Activated CD4-positive, alpha-beta T cell treated with anti-CD3 and anti-CD28 coated beads, Interleukin-2, amount 50 U/mL, for 48 hours (primary cell): ENCODE measurements at regions not wholly inside any gene's neighbourhood (a gene's known extent, or its start where the extent isn't known, plus 50 kb on each side); places are given as distances from the start of the nearest gene placed in this dataset.

Experiments
- DNase-seq, 2 experiments: peaks; one replicate each; pipeline ENCODE4 v3.0.0-alpha.2; 2020

DNA sequence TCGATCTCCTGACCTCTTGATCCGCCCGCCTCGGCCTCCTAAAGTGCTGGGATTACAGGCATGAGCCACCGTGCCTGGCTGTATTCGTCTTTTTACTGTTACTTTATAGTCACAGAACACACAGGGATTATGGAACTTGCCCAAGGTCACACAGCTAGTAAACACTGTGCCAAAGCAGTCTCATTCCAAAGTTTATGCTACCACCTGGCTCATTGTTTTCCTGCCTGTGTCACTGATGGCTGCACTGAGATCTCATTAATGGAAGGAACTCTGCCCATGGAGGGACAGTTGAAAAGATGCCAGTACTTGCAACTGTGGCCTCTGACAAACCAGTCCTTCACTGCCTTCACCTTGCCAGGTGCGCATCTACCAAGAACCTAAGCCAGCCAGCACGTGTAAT, 517.7 kb downstream of the BCOR start:
- DNase-seq, result no peak

DNA sequence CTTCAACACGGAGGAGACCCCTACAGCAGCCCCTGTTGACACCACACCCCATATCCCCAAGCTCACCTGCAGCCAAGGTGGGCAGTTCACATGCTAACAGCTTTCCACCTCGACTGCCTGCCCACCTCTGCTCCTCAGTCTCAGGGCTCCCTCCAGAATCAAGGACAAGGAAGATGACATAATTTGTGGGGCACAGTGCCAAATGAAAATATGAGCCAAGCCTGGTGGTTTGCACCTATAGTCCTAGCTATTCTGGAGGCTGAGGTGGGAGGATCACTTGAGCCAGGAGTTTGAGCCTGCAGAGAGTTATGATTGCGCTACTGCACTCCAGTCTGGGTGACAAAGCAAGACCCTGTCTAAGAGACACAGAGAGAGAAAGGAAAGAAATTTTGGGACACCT, 516.3 kb downstream of the BCOR start:
- DNase-seq, result no peak

DNA sequence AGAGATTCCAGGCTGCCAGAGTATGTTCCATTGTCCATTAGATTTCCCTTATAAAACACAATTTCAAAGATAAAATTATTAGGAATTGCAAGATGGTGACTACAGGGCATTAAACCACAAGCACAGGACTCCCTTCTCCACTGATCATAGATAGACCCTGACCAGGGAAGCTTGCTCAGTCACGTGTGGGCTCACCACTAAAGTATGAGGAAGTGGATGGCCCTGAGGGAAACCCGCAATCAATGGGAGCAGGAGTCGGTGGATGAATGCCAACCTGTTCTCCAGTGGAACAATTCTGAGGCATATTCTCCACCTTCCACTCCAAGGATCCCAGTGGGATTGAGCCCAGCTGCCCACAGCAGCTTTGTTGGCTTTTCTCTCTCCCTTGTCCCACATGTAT, 515.7 kb downstream of the BCOR start:
- no peak for DNase-seq

DNA sequence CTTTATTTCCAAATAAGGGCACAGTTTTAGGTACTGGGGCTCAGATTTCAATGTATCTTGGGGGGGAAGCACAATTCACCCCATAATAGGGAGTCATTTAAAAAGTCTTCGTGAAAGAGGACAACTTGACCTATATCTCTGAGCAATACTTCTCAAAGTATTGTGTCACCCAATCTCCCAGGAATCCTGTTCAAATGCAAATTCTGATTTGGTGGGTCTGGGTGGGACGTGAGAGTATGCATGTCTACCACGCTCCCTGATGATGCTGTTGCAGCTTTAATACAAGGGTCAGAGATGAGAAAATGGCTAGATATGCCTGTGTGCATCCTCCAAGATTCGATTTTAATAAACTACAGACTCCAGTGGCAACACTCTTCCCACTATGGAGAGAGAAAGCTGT, 514.8 kb downstream of the BCOR start:
- no peak for DNase-seq

DNA sequence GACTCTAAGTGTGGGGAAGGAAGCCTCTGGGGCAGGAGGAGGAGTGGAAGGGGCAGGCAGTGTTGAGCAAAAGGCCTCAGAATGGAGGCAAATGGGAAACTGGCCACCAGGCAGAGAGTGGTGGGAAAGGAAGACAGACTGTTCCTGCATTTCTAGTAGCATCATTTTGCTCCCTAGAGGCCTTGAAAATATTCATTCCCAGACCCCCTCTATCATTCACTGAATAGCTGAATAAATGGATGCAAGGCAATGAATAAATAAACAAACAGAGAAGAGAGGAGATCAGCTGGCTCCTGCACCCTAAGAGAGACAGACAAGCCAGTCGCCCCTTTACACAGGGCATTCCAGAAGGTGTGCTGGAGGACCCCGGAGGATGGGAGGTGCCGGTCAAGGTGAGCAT, 511.9 kb downstream of the BCOR start:
- DNase-seq, result no peak

DNA sequence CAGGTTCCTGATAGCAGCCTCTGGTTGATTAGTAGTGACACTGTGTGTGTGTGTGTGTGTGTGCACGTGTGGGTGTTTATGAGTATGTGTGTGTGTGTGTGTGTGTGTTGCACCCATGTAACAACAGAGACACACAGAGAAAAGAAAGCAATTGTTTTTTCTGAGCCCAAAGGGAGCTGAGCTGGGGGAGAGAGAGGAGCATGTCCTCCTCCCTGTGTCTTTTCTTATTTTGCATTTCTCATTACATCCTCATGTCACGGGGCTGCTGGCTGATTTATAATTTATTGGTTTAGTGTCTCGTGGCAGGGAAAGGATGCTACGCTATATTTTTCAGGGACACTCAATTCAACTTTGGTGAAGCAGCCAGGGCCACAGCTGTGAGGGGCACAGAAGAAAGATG, 511.4 kb downstream of the BCOR start:
- no peak for DNase-seq

DNA sequence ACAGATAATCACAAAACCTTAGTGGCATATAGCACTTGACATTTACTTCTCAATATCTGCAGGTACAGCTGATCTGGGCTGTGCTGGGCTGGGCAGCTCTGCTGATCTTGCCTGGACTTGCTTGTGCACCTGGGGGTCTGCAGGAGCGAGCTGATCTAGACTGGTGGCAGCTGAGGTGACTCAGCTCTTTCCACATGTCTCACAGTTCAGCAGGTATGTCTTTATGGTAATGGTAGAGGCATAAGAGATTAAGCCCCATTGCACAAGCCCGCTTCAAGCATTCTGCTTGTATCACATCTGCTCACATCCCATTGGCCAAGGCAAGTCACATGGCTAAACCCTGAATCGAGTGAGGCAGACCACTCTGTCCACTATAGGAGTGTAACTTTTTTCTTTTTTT, 506.7 kb downstream of the BCOR start:
- DNase-seq, result no peak

DNA sequence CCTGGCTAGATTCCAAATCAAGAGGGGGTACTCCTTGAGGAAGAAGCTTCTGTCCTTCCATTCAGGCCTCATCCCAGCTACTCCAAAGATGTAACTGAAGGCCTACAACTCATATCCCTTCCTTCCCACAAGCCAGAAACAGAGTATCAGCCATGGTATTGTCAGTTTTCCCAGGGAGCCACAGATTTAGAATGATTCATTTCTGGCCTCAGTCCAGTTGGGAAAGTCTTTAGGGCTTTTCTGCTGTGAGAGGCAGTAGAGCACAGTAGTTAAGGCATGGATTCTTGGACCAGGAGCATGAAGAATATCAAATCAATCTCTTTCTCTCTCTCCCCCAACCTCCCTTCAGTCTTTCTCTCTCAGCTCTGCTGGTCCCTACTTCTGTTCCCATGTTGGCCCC, 505.0 kb downstream of the BCOR start:
- no peak for DNase-seq

DNA sequence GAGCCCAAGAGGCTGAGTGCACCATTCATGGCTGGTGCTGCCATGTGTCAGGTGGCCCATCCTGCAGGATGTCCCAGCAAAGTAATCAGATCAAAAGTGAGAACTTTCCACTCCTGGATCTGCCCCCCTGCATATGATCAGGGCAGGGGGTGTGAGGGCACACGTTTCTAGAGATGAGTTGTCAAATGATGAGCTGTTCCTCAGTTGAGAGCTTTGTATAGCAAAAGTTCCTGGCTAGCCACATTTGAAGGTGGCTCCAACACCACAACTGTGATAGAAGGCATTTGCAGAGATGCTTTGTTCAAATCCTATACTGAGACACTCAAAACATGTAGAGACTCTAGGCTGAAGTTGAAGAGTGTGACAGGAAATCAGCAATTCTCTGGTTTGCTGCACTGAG, 501.8 kb downstream of the BCOR start:
- DNase-seq, result peak in 1 of 2 experiments; percentile 10

DNA sequence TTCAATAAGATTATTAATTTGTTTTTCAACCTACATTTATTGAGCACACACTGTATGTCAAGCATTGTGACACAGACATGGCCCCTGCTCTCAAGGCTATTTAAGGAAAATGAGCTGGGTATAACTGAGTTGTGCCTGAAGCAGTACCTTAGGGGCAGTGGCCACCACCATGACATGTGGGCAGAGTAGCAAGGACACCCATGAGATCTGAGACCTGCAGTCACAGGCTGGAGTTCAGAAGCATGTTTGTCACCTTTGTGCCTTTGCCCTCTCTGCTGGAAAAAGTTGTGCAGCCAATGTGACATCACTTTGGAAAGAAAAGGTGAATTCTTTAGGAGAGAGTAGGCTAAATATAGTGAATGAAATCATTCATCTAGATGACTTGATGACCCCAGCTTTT, 501.3 kb downstream of the BCOR start:
- DNase-seq, result no peak

DNA sequence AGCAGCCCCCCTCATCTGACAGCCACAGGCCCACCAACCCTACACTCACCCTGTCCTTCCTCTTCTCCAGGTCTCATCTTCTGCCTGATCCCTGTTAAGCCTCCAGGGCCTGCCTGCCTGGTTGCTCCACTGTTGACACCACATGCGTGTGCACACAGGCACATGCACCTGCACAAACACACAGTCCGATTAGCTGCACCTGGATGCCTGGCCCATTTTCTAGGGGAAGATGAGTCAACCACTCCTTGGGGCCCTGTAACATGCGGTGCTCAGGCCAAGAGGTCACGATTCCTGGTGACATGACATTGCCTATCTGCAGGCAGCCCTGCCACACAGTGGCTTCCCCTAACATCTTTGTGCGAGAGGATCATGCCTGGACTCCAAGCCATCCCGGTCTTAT, 498.4 kb downstream of the BCOR start:
- DNase-seq, result no peak

DNA sequence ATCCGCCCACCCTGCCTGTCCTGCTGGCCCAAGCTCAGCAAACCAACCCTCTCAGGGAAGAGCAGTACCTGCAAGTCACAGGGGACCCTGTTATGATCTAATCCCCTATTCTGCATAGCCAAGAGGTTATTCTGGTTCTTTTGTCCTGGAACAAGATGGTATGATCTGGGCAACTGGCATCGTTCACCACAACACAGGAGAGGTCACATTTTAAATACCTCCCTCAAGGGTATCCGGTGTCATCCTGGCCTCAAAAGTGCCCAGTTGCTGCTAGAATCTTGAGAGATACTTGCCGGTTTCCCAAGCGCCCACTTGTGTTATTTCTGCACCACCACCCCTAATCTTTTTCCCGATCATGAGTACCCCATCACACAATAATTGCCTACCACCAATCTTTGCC, 497.5 kb downstream of the BCOR start:
- DNase-seq, result no peak

DNA sequence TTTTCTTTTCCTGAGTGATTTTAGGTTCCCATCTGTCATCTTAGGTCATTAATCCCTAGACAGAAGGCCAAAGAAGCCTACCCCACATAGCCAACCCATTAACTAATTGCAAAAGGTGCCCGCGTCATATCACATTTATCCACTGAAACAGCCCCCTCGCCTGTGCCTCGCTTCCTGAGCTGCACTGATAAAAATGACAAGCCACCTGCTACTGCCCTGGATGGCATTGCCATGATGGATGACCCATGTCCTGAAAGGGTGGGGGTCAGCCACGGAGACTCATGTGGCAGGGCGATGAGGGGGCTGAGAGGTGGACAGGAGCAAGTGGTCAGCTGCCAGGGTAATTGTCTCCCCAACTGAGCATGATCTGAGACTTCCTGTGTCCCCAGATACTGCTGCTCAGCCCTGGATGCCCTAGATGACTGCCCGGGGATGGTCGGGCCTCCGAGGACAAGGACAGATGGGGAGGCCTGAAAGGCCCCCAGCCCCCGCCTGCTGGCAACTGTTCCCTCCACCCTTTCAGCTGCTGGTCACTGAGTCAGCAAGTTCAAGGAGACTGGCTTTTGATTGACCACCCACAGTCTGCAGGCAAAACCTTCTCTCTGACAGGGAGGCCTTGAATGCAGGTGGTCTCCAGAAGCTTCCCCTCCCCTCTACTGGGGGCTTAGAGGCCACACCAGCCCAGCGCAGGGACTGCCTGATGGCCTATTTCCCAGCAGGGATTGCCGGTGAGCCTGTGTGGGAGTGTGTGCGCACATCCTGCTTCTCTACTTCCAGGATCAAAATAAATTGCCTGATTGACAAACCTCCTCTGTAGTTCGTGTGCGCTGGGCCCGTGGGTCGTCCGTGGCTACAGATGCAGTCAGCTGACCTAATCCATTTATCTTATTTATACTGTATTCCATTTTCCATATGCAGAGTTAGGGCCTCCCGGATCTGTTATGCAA, 496.3 kb downstream of the BCOR start:
- DNase-seq, result no peak

DNA sequence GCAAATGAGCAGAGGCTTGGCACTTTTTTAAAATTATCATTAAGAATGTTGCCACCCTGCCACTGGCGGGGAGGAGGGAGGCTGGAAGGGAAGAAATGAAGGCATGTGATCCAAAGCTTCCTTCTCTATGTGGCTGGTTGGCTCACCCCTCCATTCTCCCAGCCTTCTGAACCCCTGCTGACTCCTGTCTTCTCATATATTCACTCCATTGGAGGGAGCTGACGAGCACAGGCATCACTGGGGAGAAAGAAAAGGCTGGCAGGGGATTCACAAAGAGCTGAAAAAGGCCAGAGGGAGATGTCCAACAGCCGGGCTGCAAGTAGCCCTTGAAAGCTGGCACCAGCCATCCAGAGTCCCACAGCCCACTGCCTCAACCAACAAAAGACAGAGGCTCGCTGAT, 495.6 kb downstream of the BCOR start:
- no peak for DNase-seq

DNA sequence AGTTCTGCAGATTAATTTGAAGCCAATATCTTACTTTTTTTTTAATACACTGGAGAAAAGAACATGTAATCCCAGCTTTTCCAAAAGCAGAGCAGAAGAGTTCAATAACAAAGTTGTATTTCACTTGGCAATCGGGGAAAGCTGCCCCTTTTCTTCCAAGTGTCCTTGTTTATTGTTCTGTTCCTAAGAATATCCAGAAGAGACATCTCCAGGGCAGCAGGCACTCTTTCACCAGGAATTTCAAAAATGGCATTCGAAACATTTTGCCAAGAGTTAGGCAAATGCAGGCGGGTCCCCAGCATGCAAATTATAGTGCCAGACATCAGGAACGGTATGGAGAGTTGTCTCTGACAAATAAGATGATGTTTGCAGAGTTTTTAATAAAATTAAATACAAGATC, 494.5 kb downstream of the BCOR start:
- no peak for DNase-seq

DNA sequence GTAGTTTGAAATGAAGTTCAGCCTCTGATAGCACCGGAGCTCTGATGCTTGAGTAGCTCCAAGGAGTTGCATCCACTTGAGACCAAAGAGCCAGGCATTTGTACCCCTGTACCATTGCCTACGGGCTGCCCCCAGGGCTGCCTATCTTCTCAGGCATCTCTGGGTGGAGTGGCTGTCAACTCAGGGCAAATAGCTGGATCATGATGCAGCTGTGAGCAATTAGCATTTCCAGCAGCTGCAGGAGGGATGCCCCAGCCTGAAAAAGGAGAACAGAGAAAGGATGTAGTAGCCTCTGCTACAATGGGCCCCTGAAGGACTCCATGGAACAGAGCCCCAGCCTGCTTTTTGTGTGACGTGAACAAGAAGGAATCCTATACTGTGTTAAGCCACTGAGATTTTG, 492.6 kb downstream of the BCOR start:
- DNase-seq, result no peak

DNA sequence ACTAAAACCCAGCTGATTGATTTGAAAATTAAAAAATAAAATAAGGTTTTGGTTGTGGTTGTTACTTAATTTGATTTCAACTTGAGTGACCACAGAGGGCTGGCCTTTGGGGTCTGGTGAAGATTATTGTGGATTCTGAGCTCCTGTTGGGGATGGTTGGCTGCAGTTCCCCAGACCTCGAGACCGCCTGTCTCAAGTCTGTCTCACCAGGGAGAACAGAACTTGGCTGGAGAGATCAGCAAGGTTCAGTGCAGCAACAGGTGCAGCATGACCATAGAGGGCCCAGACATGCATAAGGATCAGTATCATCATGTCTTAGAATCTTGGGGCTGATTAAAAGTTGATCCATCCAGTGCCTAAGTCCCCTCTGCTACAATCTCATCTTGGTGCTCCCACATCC, 491.9 kb downstream of the BCOR start:
- DNase-seq, result no peak

DNA sequence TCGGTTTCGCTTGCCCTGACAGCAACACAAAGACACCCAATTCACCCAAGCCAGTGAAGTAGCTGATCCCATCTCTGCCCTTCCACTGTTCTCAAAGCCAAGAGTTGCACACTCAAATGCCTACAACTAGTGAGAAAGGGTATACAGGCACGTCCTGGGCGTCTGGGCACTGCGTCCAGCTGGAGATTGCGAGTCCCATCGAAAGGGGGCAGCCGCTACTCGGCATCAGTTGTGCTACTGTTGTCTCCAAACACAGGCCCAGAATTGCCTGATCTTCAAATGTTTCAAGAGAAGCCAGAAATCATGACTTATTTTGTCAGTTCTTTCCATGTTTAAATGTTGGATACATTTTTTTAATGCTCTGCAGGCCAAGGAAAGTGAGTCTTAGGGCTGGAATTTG, 487.8 kb downstream of the BCOR start:
- DNase-seq, result no peak

DNA sequence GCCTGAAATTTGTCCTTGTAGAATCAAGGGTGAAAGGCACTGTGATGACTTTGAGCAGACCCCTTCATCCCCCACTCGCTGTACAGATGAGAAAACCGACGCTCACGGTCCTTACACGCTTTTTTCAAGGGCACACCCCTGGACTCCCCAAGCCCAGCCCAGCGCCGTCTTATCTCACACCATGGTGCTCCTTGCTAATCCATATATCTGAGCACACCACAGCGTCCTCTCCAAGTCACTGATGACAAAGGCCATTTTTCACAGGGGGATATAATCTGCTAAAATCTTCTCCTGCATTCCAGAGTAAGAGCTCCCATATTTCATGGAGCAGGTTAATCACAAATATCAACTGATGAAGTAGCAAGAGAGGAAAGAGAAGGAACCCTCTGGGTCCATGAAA, 486.3 kb downstream of the BCOR start:
- no peak for DNase-seq

DNA sequence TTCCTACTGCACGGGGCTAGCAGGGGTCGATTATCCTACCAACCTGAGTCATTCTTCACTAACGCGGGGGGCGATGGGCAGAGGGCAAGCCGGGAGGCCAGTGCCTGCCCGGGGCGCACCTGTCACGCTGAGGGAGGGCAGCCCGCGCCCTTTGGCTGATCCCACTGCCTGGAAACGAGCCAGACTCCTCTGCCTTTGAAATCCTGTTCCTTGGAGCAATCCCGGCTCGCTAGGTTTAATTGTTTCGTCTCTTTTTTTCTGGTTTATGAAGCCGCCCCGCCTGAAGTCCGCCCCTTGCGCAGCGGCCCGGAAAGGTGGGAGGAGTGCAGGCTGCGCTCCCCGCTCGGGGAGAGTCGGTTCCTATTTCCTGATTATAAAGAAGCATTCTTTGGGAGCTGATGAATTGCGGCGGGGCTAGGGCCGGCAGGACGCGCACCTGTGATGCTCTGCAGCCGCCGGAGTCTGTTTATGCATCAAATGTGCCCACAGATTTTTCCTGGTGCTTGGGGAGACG, 484.2 kb downstream of the BCOR start:
- DNase-seq, result peak; percentile 30 to 36

DNA sequence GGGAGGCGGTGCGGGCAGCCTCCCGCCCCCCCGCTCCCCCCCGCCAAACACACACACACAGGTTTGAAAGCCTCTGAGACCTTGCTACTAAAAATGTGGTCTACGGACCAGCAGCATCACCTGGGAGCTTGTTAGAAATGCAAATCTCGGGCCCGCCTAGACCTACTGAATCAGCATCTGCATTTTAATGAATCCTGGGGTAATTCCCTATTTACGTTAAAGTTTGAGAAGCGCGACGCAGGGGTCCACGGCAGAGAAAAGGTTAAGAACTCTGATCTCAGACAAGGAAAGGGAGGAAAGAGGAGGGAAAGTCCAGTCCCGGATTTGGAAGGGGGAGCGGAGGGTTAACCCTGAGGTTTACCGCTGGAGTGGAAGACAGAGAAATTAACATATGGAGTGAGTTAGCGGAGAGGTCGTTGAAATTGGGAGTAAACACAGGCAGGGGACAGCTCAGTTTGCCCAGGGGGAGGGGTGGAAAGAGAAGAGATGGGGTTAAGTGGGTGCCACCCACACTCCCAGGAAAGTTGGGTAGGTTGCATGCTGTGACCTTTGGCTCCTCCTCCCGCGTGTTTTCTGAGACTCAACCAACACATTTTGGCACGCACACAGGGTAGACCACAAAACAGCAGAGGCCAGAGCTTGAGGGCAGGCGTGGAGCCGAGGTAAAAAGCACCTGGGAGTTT, 483.6 kb downstream of the BCOR start:
- peak; percentile 71 to 83 for DNase-seq

DNA sequence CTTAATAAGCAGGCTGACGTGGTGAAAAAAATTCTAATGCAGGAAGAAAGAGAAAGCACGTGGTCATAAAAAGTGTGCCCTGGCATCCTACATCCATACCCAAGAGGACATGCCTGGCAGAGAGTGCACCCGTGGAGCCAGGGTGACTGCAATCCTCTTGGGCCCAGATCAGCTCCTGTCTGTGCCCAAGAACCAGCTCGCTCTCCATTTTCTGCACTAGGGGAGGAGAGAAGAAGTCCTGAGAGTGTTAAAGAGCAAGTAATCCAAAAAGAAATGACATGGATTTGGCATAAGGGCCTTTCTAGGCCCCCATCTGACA, 483.1 kb downstream of the BCOR start:
- DNase-seq, result no peak

DNA sequence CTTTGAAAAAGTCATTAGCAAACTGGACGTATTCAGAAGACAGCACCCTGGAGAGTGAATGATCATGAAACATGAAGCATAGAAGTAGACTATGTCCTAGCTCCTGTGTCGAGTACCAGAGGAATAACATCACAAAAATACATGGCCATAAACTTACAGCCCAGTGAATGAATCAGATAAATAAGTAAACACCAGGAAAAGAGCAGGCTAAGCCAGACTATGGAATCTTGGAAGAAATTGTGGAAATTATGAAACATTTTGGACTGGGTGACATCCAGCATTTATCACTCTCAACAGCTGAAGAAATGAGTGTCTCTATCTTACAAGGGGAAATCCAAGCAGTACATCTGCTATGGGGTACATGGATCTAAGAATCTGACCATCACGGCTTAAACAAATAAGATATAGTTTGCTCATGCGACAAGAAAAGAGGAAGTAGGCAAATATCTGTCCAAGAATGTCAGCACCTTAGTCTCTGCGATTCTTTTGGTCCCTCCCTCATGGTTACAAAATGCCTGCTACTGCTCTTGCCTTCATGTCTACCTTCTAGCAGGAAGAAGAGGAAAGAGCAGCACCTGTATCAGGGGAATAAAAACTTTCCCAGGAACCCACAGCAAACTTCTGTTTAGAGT, 481.5 kb downstream of the BCOR start:
- DNase-seq, result no peak

DNA sequence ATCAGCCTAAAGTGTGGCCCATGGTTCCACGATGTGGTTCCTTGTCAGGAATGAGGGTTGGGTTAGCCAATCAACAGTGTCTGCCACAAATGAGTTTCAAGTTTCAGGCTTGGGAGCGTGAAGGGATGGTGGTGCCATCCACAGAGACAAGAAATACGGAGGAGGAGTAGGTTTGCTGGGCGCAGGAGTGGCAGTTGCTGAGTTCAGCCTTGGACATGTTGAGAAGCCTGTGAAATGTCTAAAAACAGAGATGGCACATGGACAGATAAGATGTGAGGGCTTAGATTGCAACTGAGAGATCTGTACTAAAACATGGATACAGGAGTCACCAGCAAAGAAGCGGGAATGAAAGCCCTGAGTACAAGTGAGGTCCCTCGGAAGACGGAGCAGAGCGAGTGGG, 481.0 kb downstream of the BCOR start:
- DNase-seq, result no peak
